ENCODE measurements at regions not wholly inside any gene's neighbourhood (a gene's known extent, or its start where the extent isn't known, plus 50 kb on each side); places are given as distances from the start of the nearest gene placed in this dataset.

DNA sequence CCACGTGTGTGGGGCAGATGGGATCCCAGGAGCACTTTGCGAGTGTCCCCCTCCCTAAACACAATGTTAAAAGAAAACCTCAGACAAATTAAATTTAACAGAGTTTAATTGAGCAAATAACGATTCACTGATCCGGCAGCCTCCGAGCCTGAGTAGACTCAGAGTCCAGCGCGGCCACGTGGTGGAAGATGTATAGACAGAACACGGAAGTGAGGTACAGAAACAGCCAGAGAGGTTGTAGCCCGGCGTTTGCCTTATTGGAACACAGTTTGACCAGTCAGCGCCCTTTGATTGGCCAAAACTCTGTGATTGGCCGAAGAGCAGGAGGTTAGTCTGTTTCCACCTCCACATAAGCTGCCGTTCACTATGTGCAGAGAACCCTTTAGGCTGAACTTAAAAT is 363.0 kb upstream of the IRX2 start:
- TF ChIP-seq, protein P1, sequence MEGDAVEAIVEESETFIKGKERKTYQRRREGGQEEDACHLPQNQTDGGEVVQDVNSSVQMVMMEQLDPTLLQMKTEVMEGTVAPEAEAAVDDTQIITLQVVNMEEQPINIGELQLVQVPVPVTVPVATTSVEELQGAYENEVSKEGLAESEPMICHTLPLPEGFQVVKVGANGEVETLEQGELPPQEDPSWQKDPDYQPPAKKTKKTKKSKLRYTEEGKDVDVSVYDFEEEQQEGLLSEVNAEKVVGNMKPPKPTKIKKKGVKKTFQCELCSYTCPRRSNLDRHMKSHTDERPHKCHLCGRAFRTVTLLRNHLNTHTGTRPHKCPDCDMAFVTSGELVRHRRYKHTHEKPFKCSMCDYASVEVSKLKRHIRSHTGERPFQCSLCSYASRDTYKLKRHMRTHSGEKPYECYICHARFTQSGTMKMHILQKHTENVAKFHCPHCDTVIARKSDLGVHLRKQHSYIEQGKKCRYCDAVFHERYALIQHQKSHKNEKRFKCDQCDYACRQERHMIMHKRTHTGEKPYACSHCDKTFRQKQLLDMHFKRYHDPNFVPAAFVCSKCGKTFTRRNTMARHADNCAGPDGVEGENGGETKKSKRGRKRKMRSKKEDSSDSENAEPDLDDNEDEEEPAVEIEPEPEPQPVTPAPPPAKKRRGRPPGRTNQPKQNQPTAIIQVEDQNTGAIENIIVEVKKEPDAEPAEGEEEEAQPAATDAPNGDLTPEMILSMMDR (IDR thresholded peaks at IDR 0.05 in 2 of 3, conservative IDR thresholded peaks at IDR 0.05 in 1 of 3; ENCODE audit: insufficient read depth in 2 of 3, low read depth in 1 of 3, low read length in 3 of 3) = no peak
- TF ChIP-seq, protein P2, sequence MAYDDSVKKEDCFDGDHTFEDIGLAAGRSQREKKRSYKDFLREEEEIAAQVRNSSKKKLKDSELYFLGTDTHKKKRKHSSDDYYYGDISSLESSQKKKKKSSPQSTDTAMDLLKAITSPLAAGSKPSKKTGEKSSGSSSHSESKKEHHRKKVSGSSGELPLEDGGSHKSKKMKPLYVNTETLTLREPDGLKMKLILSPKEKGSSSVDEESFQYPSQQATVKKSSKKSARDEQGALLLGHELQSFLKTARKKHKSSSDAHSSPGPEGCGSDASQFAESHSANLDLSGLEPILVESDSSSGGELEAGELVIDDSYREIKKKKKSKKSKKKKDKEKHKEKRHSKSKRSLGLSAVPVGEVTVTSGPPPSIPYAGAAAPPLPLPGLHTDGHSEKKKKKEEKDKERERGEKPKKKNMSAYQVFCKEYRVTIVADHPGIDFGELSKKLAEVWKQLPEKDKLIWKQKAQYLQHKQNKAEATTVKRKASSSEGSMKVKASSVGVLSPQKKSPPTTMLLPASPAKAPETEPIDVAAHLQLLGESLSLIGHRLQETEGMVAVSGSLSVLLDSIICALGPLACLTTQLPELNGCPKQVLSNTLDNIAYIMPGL (CRISPR knock-in tag; IDR thresholded peaks at IDR 0.05) = no peak
- TF ChIP-seq KDM1A (IDR thresholded peaks at IDR 0.05) = no peak
- TF ChIP-seq, protein P3, sequence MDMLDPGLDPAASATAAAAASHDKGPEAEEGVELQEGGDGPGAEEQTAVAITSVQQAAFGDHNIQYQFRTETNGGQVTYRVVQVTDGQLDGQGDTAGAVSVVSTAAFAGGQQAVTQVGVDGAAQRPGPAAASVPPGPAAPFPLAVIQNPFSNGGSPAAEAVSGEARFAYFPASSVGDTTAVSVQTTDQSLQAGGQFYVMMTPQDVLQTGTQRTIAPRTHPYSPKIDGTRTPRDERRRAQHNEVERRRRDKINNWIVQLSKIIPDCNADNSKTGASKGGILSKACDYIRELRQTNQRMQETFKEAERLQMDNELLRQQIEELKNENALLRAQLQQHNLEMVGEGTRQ (CRISPR knock-in tag; IDR thresholded peaks at IDR 0.05) = peak; percentile 34; the same call in 1 of the 2 replicates
- no peak for TF ChIP-seq ZSCAN29 (IDR thresholded peaks at IDR 0.05)
- TF ChIP-seq, protein P4, sequence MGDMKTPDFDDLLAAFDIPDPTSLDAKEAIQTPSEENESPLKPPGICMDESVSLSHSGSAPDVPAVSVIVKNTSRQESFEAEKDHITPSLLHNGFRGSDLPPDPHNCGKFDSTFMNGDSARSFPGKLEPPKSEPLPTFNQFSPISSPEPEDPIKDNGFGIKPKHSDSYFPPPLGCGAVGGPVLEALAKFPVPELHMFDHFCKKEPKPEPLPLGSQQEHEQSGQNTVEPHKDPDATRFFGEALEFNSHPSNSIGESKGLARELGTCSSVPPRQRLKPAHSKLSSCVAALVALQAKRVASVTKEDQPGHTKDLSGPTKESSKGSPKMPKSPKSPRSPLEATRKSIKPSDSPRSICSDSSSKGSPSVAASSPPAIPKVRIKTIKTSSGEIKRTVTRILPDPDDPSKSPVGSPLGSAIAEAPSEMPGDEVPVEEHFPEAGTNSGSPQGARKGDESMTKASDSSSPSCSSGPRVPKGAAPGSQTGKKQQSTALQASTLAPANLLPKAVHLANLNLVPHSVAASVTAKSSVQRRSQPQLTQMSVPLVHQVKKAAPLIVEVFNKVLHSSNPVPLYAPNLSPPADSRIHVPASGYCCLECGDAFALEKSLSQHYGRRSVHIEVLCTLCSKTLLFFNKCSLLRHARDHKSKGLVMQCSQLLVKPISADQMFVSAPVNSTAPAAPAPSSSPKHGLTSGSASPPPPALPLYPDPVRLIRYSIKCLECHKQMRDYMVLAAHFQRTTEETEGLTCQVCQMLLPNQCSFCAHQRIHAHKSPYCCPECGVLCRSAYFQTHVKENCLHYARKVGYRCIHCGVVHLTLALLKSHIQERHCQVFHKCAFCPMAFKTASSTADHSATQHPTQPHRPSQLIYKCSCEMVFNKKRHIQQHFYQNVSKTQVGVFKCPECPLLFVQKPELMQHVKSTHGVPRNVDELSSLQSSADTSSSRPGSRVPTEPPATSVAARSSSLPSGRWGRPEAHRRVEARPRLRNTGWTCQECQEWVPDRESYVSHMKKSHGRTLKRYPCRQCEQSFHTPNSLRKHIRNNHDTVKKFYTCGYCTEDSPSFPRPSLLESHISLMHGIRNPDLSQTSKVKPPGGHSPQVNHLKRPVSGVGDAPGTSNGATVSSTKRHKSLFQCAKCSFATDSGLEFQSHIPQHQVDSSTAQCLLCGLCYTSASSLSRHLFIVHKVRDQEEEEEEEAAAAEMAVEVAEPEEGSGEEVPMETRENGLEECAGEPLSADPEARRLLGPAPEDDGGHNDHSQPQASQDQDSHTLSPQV (IDR thresholded peaks at IDR 0.05) = no peak
- TF ChIP-seq, protein P5, sequence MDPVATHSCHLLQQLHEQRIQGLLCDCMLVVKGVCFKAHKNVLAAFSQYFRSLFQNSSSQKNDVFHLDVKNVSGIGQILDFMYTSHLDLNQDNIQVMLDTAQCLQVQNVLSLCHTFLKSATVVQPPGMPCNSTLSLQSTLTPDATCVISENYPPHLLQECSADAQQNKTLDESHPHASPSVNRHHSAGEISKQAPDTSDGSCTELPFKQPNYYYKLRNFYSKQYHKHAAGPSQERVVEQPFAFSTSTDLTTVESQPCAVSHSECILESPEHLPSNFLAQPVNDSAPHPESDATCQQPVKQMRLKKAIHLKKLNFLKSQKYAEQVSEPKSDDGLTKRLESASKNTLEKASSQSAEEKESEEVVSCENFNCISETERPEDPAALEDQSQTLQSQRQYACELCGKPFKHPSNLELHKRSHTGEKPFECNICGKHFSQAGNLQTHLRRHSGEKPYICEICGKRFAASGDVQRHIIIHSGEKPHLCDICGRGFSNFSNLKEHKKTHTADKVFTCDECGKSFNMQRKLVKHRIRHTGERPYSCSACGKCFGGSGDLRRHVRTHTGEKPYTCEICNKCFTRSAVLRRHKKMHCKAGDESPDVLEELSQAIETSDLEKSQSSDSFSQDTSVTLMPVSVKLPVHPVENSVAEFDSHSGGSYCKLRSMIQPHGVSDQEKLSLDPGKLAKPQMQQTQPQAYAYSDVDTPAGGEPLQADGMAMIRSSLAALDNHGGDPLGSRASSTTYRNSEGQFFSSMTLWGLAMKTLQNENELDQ (CRISPR knock-in tag; IDR thresholded peaks at IDR 0.05; ENCODE audit: borderline replicate concordance) = no peak
- TF ChIP-seq MXI1 (IDR thresholded peaks at IDR 0.05; ENCODE audit: low read depth, low read length) = no peak
- TF ChIP-seq, protein P6, sequence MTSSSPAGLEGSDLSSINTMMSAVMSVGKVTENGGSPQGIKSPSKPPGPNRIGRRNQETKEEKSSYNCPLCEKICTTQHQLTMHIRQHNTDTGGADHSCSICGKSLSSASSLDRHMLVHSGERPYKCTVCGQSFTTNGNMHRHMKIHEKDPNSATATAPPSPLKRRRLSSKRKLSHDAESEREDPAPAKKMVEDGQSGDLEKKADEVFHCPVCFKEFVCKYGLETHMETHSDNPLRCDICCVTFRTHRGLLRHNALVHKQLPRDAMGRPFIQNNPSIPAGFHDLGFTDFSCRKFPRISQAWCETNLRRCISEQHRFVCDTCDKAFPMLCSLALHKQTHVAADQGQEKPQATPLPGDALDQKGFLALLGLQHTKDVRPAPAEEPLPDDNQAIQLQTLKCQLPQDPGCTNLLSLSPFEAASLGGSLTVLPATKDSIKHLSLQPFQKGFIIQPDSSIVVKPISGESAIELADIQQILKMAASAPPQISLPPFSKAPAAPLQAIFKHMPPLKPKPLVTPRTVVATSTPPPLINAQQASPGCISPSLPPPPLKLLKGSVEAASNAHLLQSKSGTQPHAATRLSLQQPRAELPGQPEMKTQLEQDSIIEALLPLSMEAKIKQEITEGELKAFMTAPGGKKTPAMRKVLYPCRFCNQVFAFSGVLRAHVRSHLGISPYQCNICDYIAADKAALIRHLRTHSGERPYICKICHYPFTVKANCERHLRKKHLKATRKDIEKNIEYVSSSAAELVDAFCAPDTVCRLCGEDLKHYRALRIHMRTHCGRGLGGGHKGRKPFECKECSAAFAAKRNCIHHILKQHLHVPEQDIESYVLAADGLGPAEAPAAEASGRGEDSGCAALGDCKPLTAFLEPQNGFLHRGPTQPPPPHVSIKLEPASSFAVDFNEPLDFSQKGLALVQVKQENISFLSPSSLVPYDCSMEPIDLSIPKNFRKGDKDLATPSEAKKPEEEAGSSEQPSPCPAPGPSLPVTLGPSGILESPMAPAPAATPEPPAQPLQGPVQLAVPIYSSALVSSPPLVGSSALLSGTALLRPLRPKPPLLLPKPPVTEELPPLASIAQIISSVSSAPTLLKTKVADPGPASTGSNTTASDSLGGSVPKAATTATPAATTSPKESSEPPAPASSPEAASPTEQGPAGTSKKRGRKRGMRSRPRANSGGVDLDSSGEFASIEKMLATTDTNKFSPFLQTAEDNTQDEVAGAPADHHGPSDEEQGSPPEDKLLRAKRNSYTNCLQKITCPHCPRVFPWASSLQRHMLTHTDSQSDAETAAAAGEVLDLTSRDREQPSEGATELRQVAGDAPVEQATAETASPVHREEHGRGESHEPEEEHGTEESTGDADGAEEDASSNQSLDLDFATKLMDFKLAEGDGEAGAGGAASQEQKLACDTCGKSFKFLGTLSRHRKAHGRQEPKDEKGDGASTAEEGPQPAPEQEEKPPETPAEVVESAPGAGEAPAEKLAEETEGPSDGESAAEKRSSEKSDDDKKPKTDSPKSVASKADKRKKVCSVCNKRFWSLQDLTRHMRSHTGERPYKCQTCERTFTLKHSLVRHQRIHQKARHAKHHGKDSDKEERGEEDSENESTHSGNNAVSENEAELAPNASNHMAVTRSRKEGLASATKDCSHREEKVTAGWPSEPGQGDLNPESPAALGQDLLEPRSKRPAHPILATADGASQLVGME (CRISPR knock-in tag; IDR thresholded peaks at IDR 0.05) = no peak
- no peak for TF ChIP-seq EP300 (IDR thresholded peaks at IDR 0.05; ENCODE audit: low read length)
